Esophagus squamous epithelium (tissue), 4 donors: ENCODE measurements at regions not wholly inside any gene's neighbourhood (a gene's known extent, or its start where the extent isn't known, plus 50 kb on each side); places are given as distances from the start of the nearest gene placed in this dataset.

Experiments
- CTCF ChIP-seq, 6 experiments: fragments of 450-650 bp in 4 of 6; fragments of 200-600 bp in 2 of 6; sonication (generic) in 2 of 6; IDR thresholded peaks; one replicate each; pipeline ENCODE4 v1.5.1; 2016 to 2019; ENCODE audit warnings: antibody characterized with exemption in 6 of 6, mild to moderate bottlenecking in 4 of 6, moderate library complexity in 4 of 6
- POLR2A ChIP-seq, 4 donors: fragments of 450-650 bp; IDR thresholded peaks; one replicate each; pipeline ENCODE4 v1.6.1; 2017; ENCODE audit warnings: antibody characterized with exemption in 4 of 4, mild to moderate bottlenecking in 4 of 4, moderate library complexity in 3 of 4

GRCh38 chr3:64895106-64895990, 207.5 kb upstream of the ADAMTS9 start:
- TF ChIP-seq CTCF (IDR thresholded peaks at IDR 0.05): no peak
- TF ChIP-seq POLR2A (IDR thresholded peaks at IDR 0.05): no peak
